Activated T-cell treated with anti-CD3 and anti-CD28 coated beads, Interleukin-2, amount 50 U/mL, for 24 hours (primary cell): ENCODE measurements at regions not wholly inside any gene's neighbourhood (a gene's known extent, or its start where the extent isn't known, plus 50 kb on each side); places are given as distances from the start of the nearest gene placed in this dataset.

Source experiments
- DNase-seq: peaks from one replicate; pipeline ENCODE4 v3.0.0-alpha.2; 2020
- H3K27ac Mint-ChIP-seq: 2 replicates; pipeline ENCODE4 v1.8.0; 2020; ENCODE audit warnings: mild to moderate bottlenecking, mixed read lengths
- H3K27me3 Mint-ChIP-seq: 2 replicates; pipeline ENCODE4 v1.8.0; 2020; ENCODE audit warnings: mixed read lengths
- H3K36me3 Mint-ChIP-seq: 2 replicates; pipeline ENCODE4 v1.8.0; 2020; ENCODE audit warnings: low read depth, mixed read lengths
- H3K4me1 Mint-ChIP-seq: 2 replicates; pipeline ENCODE4 v1.8.0; 2020; ENCODE audit warnings: low read depth, mixed read lengths
- H3K4me3 Mint-ChIP-seq: 2 replicates; pipeline ENCODE4 v1.8.0; 2020; ENCODE audit warnings: mild to moderate bottlenecking, moderate library complexity, mixed read lengths
- H3K9me3 Mint-ChIP-seq: 2 replicates; pipeline ENCODE4 v1.8.0; 2020; ENCODE audit warnings: mixed read lengths

GRCh38 chr9:119005162-119005561 is 364.1 kb downstream of the BRINP1 start:
- H3K4me1 Mint-ChIP-seq, result no peaks in the 10 kb centered on the region
- H3K4me3 Mint-ChIP-seq, result no peak overlapping the region
- no peaks in the 10 kb centered on the region for H3K27me3 Mint-ChIP-seq
- peaks cover 6% of the 10 kb centered on the region for H3K9me3 Mint-ChIP-seq
- no peaks in the 10 kb centered on the region for H3K36me3 Mint-ChIP-seq
- H3K27ac Mint-ChIP-seq, result no peak overlapping the region
- DNase-seq, result no peak

GRCh38 chr9:119009249-119009648 is 360.0 kb downstream of the BRINP1 start:
- H3K4me3 Mint-ChIP-seq, result no peak overlapping the region
- H3K4me1 Mint-ChIP-seq, result no peaks in the 10 kb centered on the region
- no peaks in the 10 kb centered on the region for H3K27me3 Mint-ChIP-seq
- H3K9me3 Mint-ChIP-seq, result peaks cover 6% of the 10 kb centered on the region
- no peak for DNase-seq
- no peaks in the 10 kb centered on the region for H3K36me3 Mint-ChIP-seq
- no peak overlapping the region for H3K27ac Mint-ChIP-seq

GRCh38 chr9:119020284-119020683 is 349.0 kb downstream of the BRINP1 start:
- H3K27ac Mint-ChIP-seq, result no peak overlapping the region
- DNase-seq, result no peak
- H3K4me1 Mint-ChIP-seq, result no peaks in the 10 kb centered on the region
- H3K36me3 Mint-ChIP-seq, result no peaks in the 10 kb centered on the region
- H3K4me3 Mint-ChIP-seq, result no peak overlapping the region
- no peaks in the 10 kb centered on the region for H3K27me3 Mint-ChIP-seq
- peaks cover 3% of the 10 kb centered on the region for H3K9me3 Mint-ChIP-seq

- no peaks in the 10 kb centered on the region for H3K4me1 Mint-ChIP-seq
- peaks cover 3% of the 10 kb centered on the region for H3K9me3 Mint-ChIP-seq
- no peak for DNase-seq
- no peak overlapping the region for H3K27ac Mint-ChIP-seq
- no peaks in the 10 kb centered on the region for H3K27me3 Mint-ChIP-seq
- H3K4me3 Mint-ChIP-seq, result no peak overlapping the region
- no peaks in the 10 kb centered on the region for H3K36me3 Mint-ChIP-seq
These were observed 348.4 kb downstream of the BRINP1 start for GRCh38 chr9:119020730-119021333.

GRCh38 chr9:119026120-119026519 is 343.1 kb downstream of the BRINP1 start:
- Mint-ChIP-seq H3K4me3 (no peak overlapping the region), H3K36me3 (no peaks in the 10 kb centered on the region), H3K4me1 (no peaks in the 10 kb centered on the region), H3K9me3 (peaks cover 5% of the 10 kb centered on the region), H3K27me3 (no peaks in the 10 kb centered on the region), H3K27ac (no peak overlapping the region)
- DNase-seq, result no peak

DNA sequence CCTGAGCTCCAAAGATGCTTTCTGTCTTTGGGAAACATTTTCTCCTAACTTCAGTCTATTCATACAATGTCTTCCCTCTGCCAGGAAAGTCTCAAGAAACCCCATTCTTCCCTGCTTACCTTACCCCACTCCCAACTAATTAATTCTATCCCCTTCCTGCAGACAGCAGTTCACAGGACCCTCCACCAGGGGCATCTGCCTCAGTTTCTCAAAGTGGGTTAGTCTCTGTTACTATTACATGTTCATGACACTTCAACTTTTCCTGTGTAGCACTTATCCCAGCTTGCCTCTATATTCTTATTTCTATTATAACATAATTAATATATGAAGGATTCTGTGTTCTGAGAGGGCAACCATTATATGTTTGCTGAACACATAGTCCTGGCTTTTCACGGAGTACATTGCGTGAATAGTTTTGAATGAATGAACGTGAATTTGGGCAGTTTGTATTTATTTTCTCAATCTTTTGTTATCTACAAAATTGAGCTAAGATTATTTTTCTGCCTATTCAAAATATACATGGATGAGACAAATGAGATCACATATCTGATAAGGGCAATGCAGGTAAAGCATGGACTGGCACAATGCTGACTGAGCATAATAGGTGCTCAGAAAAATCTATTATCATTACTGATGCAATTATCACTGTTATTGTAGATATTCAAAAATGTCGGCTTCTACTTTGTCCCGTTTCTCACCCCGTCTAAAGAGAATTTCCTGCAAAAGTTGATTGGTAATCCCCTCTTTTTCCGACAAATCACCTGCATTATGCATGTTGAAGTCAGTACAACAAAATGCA is 341.1 kb downstream of the BRINP1 start:
- Mint-ChIP-seq H3K27me3 (no peaks in the 10 kb centered on the region), H3K36me3 (no peaks in the 10 kb centered on the region), H3K4me1 (no peaks in the 10 kb centered on the region), H3K4me3 (no peak overlapping the region), H3K9me3 (peaks cover 7% of the 10 kb centered on the region), H3K27ac (no peak overlapping the region)
- DNase-seq, result no peak

GRCh38 chr9:119029886-119030285 is 339.3 kb downstream of the BRINP1 start:
- no peak for DNase-seq
- Mint-ChIP-seq H3K27me3 (no peaks in the 10 kb centered on the region), H3K4me1 (no peaks in the 10 kb centered on the region), H3K4me3 (no peak overlapping the region), H3K27ac (no peak overlapping the region), H3K9me3 (peaks cover 9% of the 10 kb centered on the region), H3K36me3 (no peaks in the 10 kb centered on the region)

GRCh38 chr9:119033596-119033995 is 335.6 kb downstream of the BRINP1 start:
- Mint-ChIP-seq H3K9me3 (peaks cover 7% of the 10 kb centered on the region), H3K36me3 (no peaks in the 10 kb centered on the region), H3K4me1 (no peaks in the 10 kb centered on the region), H3K4me3 (no peak overlapping the region), H3K27ac (no peak overlapping the region), H3K27me3 (no peaks in the 10 kb centered on the region)
- no peak for DNase-seq

DNA sequence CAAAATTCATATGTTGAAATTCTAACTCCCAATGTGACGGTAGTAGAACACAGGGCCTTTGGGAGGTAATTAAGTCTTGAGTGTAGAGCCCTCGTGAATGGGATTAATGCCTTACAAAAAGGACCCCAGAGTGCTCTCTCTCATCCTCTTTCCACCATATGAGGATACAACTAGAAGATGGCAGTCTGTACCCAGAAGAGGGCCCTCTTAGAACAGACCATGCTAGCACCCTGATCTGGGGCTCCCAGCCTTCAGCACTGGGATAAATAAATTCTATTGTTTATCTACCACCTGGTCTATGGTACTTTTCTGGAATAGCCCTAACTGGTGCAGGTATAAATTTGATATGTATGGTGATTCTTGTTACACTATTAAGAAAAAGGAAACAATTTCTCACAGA is 332.3 kb downstream of the BRINP1 start:
- Mint-ChIP-seq H3K9me3 (peaks cover 4% of the 10 kb centered on the region), H3K4me1 (no peaks in the 10 kb centered on the region), H3K4me3 (no peak overlapping the region), H3K27ac (no peak overlapping the region), H3K36me3 (no peaks in the 10 kb centered on the region), H3K27me3 (no peaks in the 10 kb centered on the region)
- no peak for DNase-seq

DNA sequence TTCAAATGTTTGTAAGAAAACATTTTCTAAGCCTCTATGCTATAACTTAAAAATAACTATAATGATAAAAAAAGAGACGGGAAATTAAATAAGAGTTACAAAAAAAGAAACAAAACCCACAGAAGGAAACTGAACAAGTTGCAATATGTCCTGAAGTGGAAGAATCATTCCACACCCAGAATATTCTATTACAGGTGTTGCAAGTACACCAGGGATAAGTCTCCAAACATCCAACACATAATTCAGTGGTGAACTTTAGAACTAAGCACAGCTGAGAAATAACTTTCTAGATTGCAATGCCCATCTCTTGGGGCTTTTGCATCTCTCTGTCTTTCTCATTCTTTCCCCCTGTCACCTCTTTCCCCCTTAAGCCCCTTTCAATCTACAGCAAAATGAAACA is 325.2 kb downstream of the BRINP1 start:
- Mint-ChIP-seq H3K9me3 (peaks cover 2% of the 10 kb centered on the region), H3K36me3 (no peaks in the 10 kb centered on the region), H3K4me3 (no peak overlapping the region), H3K27ac (no peak overlapping the region), H3K4me1 (no peaks in the 10 kb centered on the region), H3K27me3 (no peaks in the 10 kb centered on the region)
- no peak for DNase-seq

DNA sequence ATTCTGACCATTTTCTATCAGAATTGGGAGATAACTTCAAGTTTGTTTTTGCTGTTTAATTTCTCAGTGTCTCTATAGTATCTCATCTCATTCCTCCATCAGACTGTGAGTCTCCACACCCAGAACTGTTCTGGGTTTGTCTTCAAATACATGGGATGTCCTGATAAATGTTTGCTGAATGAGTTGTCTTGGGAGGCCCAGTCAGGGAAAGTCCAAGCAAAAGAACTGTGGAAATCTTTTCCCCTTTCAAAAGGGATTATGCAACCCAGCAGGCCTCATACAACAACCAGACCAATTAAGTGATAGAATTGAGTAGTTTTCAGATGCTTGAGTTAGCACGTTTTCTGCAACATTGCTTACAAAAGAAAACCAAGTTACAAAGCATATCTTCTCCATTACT is 324.4 kb downstream of the BRINP1 start:
- H3K27ac Mint-ChIP-seq, result no peak overlapping the region
- DNase-seq, result no peak
- H3K9me3 Mint-ChIP-seq, result peaks cover 2% of the 10 kb centered on the region
- no peaks in the 10 kb centered on the region for H3K36me3 Mint-ChIP-seq
- no peaks in the 10 kb centered on the region for H3K27me3 Mint-ChIP-seq
- H3K4me1 Mint-ChIP-seq, result no peaks in the 10 kb centered on the region
- no peak overlapping the region for H3K4me3 Mint-ChIP-seq

DNA sequence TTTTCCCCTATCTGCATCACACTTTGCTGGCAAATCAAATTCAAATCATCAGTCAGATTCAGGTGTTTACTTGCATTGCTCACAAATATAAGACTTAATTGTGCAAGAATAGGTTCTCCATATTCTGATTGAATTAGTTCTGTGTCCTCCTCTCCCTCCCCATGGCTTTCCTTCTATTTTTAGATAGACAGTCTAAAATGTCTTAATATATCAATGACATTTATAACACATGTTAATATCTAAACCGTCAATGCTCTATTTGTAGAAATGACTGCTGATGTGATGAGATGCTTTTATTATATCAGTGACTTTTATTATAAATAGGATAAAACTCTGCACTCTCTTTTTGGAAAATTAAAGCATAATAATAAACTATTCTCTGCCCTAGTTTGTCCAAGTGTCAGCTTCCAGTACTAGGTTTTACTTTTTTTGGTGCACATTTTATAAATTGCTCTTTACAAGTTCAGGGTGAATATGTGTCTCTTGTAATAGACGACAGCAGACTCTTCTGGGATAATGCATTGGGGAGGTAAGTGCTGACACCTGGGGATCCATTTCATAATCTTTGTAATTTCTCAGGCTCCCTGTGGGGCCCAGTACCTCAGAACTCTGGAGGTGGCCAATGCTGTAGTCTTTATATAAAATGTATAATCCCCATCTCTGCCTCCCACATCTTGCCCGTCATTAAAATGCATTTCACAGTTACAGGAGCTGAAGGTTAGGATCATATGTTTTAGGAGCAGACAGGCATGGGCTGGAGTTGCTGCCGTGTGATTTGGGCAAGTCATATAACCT is 321.5 kb downstream of the BRINP1 start:
- no peaks in the 10 kb centered on the region for H3K27me3 Mint-ChIP-seq
- no peak for DNase-seq
- H3K4me1 Mint-ChIP-seq, result no peaks in the 10 kb centered on the region
- no peaks in the 10 kb centered on the region for H3K36me3 Mint-ChIP-seq
- peaks cover 2% of the 10 kb centered on the region for H3K9me3 Mint-ChIP-seq
- H3K27ac Mint-ChIP-seq, result no peak overlapping the region
- no peak overlapping the region for H3K4me3 Mint-ChIP-seq

GRCh38 chr9:119050281-119050680 is 319.0 kb downstream of the BRINP1 start:
- DNase-seq, result no peak
- H3K36me3 Mint-ChIP-seq, result no peaks in the 10 kb centered on the region
- H3K27ac Mint-ChIP-seq, result no peak overlapping the region
- no peaks in the 10 kb centered on the region for H3K9me3 Mint-ChIP-seq
- H3K4me3 Mint-ChIP-seq, result no peak overlapping the region
- H3K4me1 Mint-ChIP-seq, result no peaks in the 10 kb centered on the region
- no peaks in the 10 kb centered on the region for H3K27me3 Mint-ChIP-seq

GRCh38 chr9:119052339-119053030 is 316.8 kb downstream of the BRINP1 start:
- DNase-seq, result no peak
- no peak overlapping the region for H3K27ac Mint-ChIP-seq
- no peaks in the 10 kb centered on the region for H3K4me1 Mint-ChIP-seq
- no peak overlapping the region for H3K4me3 Mint-ChIP-seq
- peaks cover 2% of the 10 kb centered on the region for H3K9me3 Mint-ChIP-seq
- H3K27me3 Mint-ChIP-seq, result no peaks in the 10 kb centered on the region
- H3K36me3 Mint-ChIP-seq, result no peaks in the 10 kb centered on the region
